CD4-positive, CD25-positive, alpha-beta regulatory T cell (primary cell): ENCODE measurements at regions not wholly inside any gene's neighbourhood (a gene's known extent, or its start where the extent isn't known, plus 50 kb on each side); places are given as distances from the start of the nearest gene placed in this dataset.

ENCODE experiments used
- ATAC-seq, 2 donors: fragments of 150-1000 bp; cut with Tn5 transposase; one replicate each; pipeline ENCODE4 v1.10.0; 2021; ENCODE audit warnings: low read depth in 2 of 2, moderate number of reproducible peaks in 2 of 2, moderate library complexity in 1 of 2
- DNase-seq, 3 donors: peaks; one replicate each; pipeline versions ENCODE4 v3.0.0 to v3.0.0-alpha.2; 2012 to 2022; ENCODE audit warnings: mixed read lengths in 1 of 3
- H3K27ac ChIP-seq: one replicate; pipeline ENCODE4 v1.7.0; 2013; ENCODE audit warnings: mild to moderate bottlenecking, low read length; ENCODE audit not compliant: insufficient read depth, poor library complexity, severe bottlenecking
- H3K27me3 ChIP-seq: one replicate; pipeline ENCODE4 v1.7.0; 2013; ENCODE audit warnings: low read length; ENCODE audit not compliant: control insufficient read depth, insufficient read depth
- H3K36me3 ChIP-seq: one replicate; pipeline ENCODE4 v1.7.0; 2013; ENCODE audit warnings: mild to moderate bottlenecking, low read length, moderate library complexity; ENCODE audit not compliant: control insufficient read depth, insufficient read depth
- H3K4me1 ChIP-seq: 2 replicates; pipeline ENCODE4 v1.7.0; 2013; ENCODE audit warnings: mild to moderate bottlenecking, low read length; ENCODE audit not compliant: insufficient read depth, control insufficient read depth, poor library complexity, severe bottlenecking
- H3K4me3 ChIP-seq: one replicate; pipeline ENCODE4 v1.7.0; 2013; ENCODE audit warnings: low read depth, mild to moderate bottlenecking, low read length, moderate library complexity
- H3K9me3 ChIP-seq, 2 experiments: 1 replicate in 1 of 2; 2 replicates in 1 of 2; pipeline ENCODE4 v1.7.0; 2013; ENCODE audit warnings: low read length in 2 of 2, mild to moderate bottlenecking in 1 of 2, moderate library complexity in 1 of 2; ENCODE audit not compliant: control insufficient read depth in 2 of 2
- H3K27ac Mint-ChIP-seq, 3 donors: one replicate each; pipeline ENCODE4 v1.8.0; 2020 to 2022; ENCODE audit warnings: mild to moderate bottlenecking in 3 of 3, mixed read lengths in 3 of 3, moderate library complexity in 2 of 3
- H3K27me3 Mint-ChIP-seq: one replicate; pipeline ENCODE4 v1.8.0; 2022; ENCODE audit warnings: mild to moderate bottlenecking, mixed read lengths
- H3K36me3 Mint-ChIP-seq: one replicate; pipeline ENCODE4 v1.8.0; 2020; ENCODE audit warnings: mixed read lengths
- H3K4me1 Mint-ChIP-seq, 4 donors: one replicate each; pipeline ENCODE4 v1.8.0; 2020 to 2022; ENCODE audit warnings: mixed read lengths in 4 of 4, mild to moderate bottlenecking in 1 of 4
- H3K4me3 Mint-ChIP-seq, 4 donors: one replicate each; pipeline ENCODE4 v1.8.0; 2020 to 2022; ENCODE audit warnings: mild to moderate bottlenecking in 4 of 4, mixed read lengths in 4 of 4, moderate library complexity in 3 of 4
- H3K9me3 Mint-ChIP-seq, 7 donors: one replicate each; pipeline ENCODE4 v1.8.0; 2020 to 2022; ENCODE audit warnings: mixed read lengths in 7 of 7, mild to moderate bottlenecking in 3 of 7, moderate library complexity in 2 of 7

- no peak overlapping the region for H3K4me3 ChIP-seq
- H3K4me3 Mint-ChIP-seq, result no peak overlapping the region
- H3K27me3 Mint-ChIP-seq, result peaks cover 4% of the 10 kb centered on the region
- DNase-seq, result no peak
- no peak for ATAC-seq
- H3K9me3 ChIP-seq, result no peaks in the 10 kb centered on the region
- no peaks in the 10 kb centered on the region for H3K27me3 ChIP-seq
- no peaks in the 10 kb centered on the region for H3K36me3 Mint-ChIP-seq
- peaks cover 0 to 11% (median 2%) of the 10 kb centered on the region in 7 donors for H3K9me3 Mint-ChIP-seq
- no peaks in the 10 kb centered on the region for H3K4me1 ChIP-seq
- no peak overlapping the region for H3K27ac ChIP-seq
- no peaks in the 10 kb centered on the region for H3K36me3 ChIP-seq
- no peak overlapping the region for H3K27ac Mint-ChIP-seq
- no peaks in the 10 kb centered on the region for H3K4me1 Mint-ChIP-seq
Observed at GRCh38 chr2:199160081-199160480, 297.7 kb downstream of the SATB2 start.

- Mint-ChIP-seq H3K4me1 (no peaks in the 10 kb centered on the region), H3K27me3 (peaks cover 4% of the 10 kb centered on the region), H3K27ac (no peak overlapping the region), H3K9me3 (peaks cover 0 to 5% (median 1%) of the 10 kb centered on the region in 7 donors), H3K4me3 (no peak overlapping the region), H3K36me3 (no peaks in the 10 kb centered on the region)
- no peaks in the 10 kb centered on the region for H3K27me3 ChIP-seq
- no peak overlapping the region for H3K4me3 ChIP-seq
- no peaks in the 10 kb centered on the region for H3K36me3 ChIP-seq
- H3K9me3 ChIP-seq, result peaks cover 0 to 2% of the 10 kb centered on the region in 2 experiments
- ATAC-seq (no peak), DNase-seq (no peak)
- no peaks in the 10 kb centered on the region for H3K4me1 ChIP-seq
- no peak overlapping the region for H3K27ac ChIP-seq
Observed at GRCh38 chr2:199148076-199148845, 309.5 kb downstream of the SATB2 start.

GRCh38 chr2:199147216-199147615 is 310.5 kb downstream of the SATB2 start:
- Mint-ChIP-seq H3K4me1 (no peaks in the 10 kb centered on the region), H3K4me3 (no peak overlapping the region), H3K9me3 (peaks cover 0 to 3% (median 1%) of the 10 kb centered on the region in 7 donors), H3K27me3 (peaks cover 4% of the 10 kb centered on the region), H3K36me3 (no peaks in the 10 kb centered on the region), H3K27ac (no peak overlapping the region)
- no peak for DNase-seq
- Histone ChIP-seq H3K27me3 (no peaks in the 10 kb centered on the region), H3K36me3 (no peaks in the 10 kb centered on the region), H3K9me3 (peaks cover 0 to 2% of the 10 kb centered on the region in 2 experiments), H3K27ac (no peak overlapping the region), H3K4me1 (no peaks in the 10 kb centered on the region), H3K4me3 (no peak overlapping the region)
- ATAC-seq, result no peak

GRCh38 chr2:199144546-199144945 is 313.2 kb downstream of the SATB2 start:
- no peak for DNase-seq
- Mint-ChIP-seq H3K27ac (no peak overlapping the region), H3K9me3 (peaks cover 0 to 5% (median 2%) of the 10 kb centered on the region in 7 donors), H3K27me3 (no peaks in the 10 kb centered on the region), H3K36me3 (no peaks in the 10 kb centered on the region), H3K4me3 (no peak overlapping the region), H3K4me1 (no peaks in the 10 kb centered on the region)
- H3K27ac ChIP-seq, result no peak overlapping the region
- no peak overlapping the region for H3K4me3 ChIP-seq
- no peak for ATAC-seq
- H3K36me3 ChIP-seq, result no peaks in the 10 kb centered on the region
- no peaks in the 10 kb centered on the region for H3K4me1 ChIP-seq
- H3K27me3 ChIP-seq, result no peaks in the 10 kb centered on the region
- peaks cover 0 to 2% of the 10 kb centered on the region in 2 experiments for H3K9me3 ChIP-seq

- no peak overlapping the region for H3K4me3 Mint-ChIP-seq
- H3K9me3 Mint-ChIP-seq, result peaks cover 0 to 5% (median 2%) of the 10 kb centered on the region in 7 donors
- DNase-seq, result no peak
Observed at GRCh38 chr2:199144036-199144435, 313.7 kb downstream of the SATB2 start.

GRCh38 chr2:199136681-199137080 is 321.1 kb downstream of the SATB2 start:
- H3K36me3 Mint-ChIP-seq, result no peaks in the 10 kb centered on the region
- Histone ChIP-seq H3K4me3 (no peak overlapping the region), H3K27ac (no peak overlapping the region), H3K27me3 (no peaks in the 10 kb centered on the region), H3K36me3 (no peaks in the 10 kb centered on the region), H3K4me1 (no peaks in the 10 kb centered on the region), H3K9me3 (no peaks in the 10 kb centered on the region)
- H3K9me3 Mint-ChIP-seq, result peaks cover 0 to 4% (median 1%) of the 10 kb centered on the region in 7 donors
- no peak overlapping the region for H3K27ac Mint-ChIP-seq
- no peak for ATAC-seq
- no peak overlapping the region for H3K4me3 Mint-ChIP-seq
- no peaks in the 10 kb centered on the region for H3K27me3 Mint-ChIP-seq
- no peak for DNase-seq
- no peaks in the 10 kb centered on the region for H3K4me1 Mint-ChIP-seq

More at GRCh38 chr2:199144036-199144435, 313.7 kb downstream of the SATB2 start:
- Mint-ChIP-seq H3K36me3 (no peaks in the 10 kb centered on the region), H3K27ac (no peak overlapping the region), H3K27me3 (no peaks in the 10 kb centered on the region), H3K4me1 (no peaks in the 10 kb centered on the region)
- H3K4me3 ChIP-seq, result no peak overlapping the region
- no peak overlapping the region for H3K27ac ChIP-seq
- H3K4me1 ChIP-seq, result no peaks in the 10 kb centered on the region
- no peaks in the 10 kb centered on the region for H3K36me3 ChIP-seq
- no peaks in the 10 kb centered on the region for H3K27me3 ChIP-seq
- H3K9me3 ChIP-seq, result peaks cover 0 to 2% of the 10 kb centered on the region in 2 experiments
- no peak for ATAC-seq

- Histone ChIP-seq H3K9me3 (no peaks in the 10 kb centered on the region), H3K36me3 (no peaks in the 10 kb centered on the region), H3K27me3 (no peaks in the 10 kb centered on the region), H3K4me1 (no peaks in the 10 kb centered on the region), H3K27ac (no peak overlapping the region), H3K4me3 (no peak overlapping the region)
- no peaks in the 10 kb centered on the region for H3K36me3 Mint-ChIP-seq
- no peaks in the 10 kb centered on the region for H3K4me1 Mint-ChIP-seq
- DNase-seq (no peak), ATAC-seq (no peak)
- no peak overlapping the region for H3K4me3 Mint-ChIP-seq
- H3K9me3 Mint-ChIP-seq, result peaks cover 0 to 4% (median 1%) of the 10 kb centered on the region in 7 donors
- no peaks in the 10 kb centered on the region for H3K27me3 Mint-ChIP-seq
- H3K27ac Mint-ChIP-seq, result no peak overlapping the region
Observed at GRCh38 chr2:199136242-199136641, 321.5 kb downstream of the SATB2 start.

GRCh38 chr2:199131876-199132275 is 325.9 kb downstream of the SATB2 start:
- H3K27ac Mint-ChIP-seq, result no peak overlapping the region
- Histone ChIP-seq H3K4me3 (no peak overlapping the region), H3K36me3 (no peaks in the 10 kb centered on the region), H3K4me1 (no peaks in the 10 kb centered on the region), H3K27me3 (no peaks in the 10 kb centered on the region), H3K9me3 (no peaks in the 10 kb centered on the region), H3K27ac (no peak overlapping the region)
- no peak for DNase-seq
- ATAC-seq, result no peak
- no peaks in the 10 kb centered on the region for H3K4me1 Mint-ChIP-seq
- H3K27me3 Mint-ChIP-seq, result no peaks in the 10 kb centered on the region
- peaks cover 0 to 4% (median 0%) of the 10 kb centered on the region in 7 donors for H3K9me3 Mint-ChIP-seq
- H3K4me3 Mint-ChIP-seq, result no peak overlapping the region
- H3K36me3 Mint-ChIP-seq, result no peaks in the 10 kb centered on the region
